Thymus (tissue), 11 donors: ENCODE measurements at regions not wholly inside any gene's neighbourhood (a gene's known extent, or its start where the extent isn't known, plus 50 kb on each side); places are given as distances from the start of the nearest gene placed in this dataset.
"Not testable (repeated sequence)": the region's sequence is repeated elsewhere in the genome, so short reads cannot be mapped to it uniquely, and the experiment has no call there.

Source experiments
- DNase-seq, 9 donors: peaks; one replicate each; pipeline ENCODE4 v3.0.0-alpha.2; 2013; ENCODE audit warnings: low spot score in 9 of 9, low read depth in 6 of 9, missing footprints in 1 of 9
- H3K27ac ChIP-seq, 2 donors: one replicate each; pipeline ENCODE4 v1.5.1; 2013; ENCODE audit warnings: control low read depth in 1 of 2, low read depth in 1 of 2, low read length in 1 of 2, mild to moderate bottlenecking in 1 of 2, moderate library complexity in 1 of 2
- H3K27me3 ChIP-seq, 2 donors: one replicate each; pipeline ENCODE4 v1.5.1; 2013; ENCODE audit warnings: low read length in 1 of 2; ENCODE audit not compliant: control insufficient read depth in 2 of 2, insufficient read depth in 1 of 2
- H3K36me3 ChIP-seq, 2 donors: one replicate each; pipeline ENCODE4 v1.5.1; 2013; ENCODE audit warnings: low read length in 1 of 2, mild to moderate bottlenecking in 1 of 2, moderate library complexity in 1 of 2; ENCODE audit not compliant: control insufficient read depth in 2 of 2, insufficient read depth in 2 of 2
- H3K4me1 ChIP-seq, 2 donors: one replicate each; pipeline ENCODE4 v1.5.1; 2013; ENCODE audit warnings: low read length in 2 of 2; ENCODE audit not compliant: control insufficient read depth in 2 of 2, insufficient read depth in 2 of 2
- H3K4me3 ChIP-seq, 2 donors: one replicate each; pipeline ENCODE4 v1.5.1; 2013; ENCODE audit warnings: low read length in 2 of 2, control low read depth in 1 of 2, mild to moderate bottlenecking in 1 of 2
- H3K9me3 ChIP-seq, 2 donors: one replicate each; pipeline ENCODE4 v1.5.1; 2013; ENCODE audit warnings: low read length in 1 of 2, mild to moderate bottlenecking in 1 of 2; ENCODE audit not compliant: control insufficient read depth in 2 of 2, insufficient read depth in 1 of 2
- WGBS: extraction: QIAGEN DNeasy Blood & Tissue Kit; methylation state at CpG from one replicate; pipeline ENCODE4 v1.1.7; 2013; 5-methylcytosine and 5-hydroxymethylcytosine counted together
- donor health status: healthy.

DNA sequence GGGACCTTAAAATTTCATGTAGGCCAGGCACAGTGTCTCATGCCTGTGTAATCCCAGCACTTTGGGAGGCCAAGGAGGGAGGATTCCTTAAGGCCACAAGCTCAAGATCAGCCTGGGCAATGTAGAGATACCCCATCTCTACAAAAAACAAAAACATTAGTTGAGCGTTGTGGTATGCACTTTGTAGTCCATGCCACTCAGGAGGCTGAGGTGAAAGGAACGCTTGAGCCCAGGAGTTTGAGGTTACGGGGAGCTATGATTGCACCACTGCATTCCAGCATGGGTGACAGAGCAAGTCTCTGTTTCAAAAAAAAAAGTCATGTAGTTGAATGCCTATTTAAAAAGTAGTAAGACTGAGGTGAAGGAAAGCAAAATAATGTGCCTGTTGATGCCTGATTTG lies 83.5 kb downstream of the TTC6 start:
- Histone ChIP-seq H3K27ac (no peak overlapping the region), H3K4me3 (no peak overlapping the region), H3K27me3 (no peaks in the 10 kb centered on the region), H3K4me1 (no peaks in the 10 kb centered on the region), H3K9me3 (no peaks in the 10 kb centered on the region), H3K36me3 (no peaks in the 10 kb centered on the region)
- DNase-seq: no peak
- 95% methylated on average over 3 of the region's 3 CpGs for WGBS

DNA sequence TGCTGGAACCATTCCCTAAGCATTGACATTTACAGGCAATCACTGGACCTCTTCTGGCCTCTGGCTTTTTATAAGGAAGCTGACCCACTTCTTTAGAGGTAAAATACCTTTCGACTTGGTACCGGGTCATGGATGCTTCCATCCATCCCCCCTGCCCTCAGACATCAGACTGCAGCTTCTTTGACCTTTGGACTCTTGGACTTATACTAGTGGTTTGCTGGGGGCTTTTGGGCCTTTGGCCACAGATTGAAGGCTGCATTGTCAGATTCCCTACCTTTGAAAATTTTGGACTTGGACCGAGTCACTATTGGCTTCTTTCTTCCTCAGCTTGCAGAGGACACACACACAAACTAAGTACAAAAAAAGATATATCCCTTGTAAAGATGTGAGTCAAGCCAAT lies 86.1 kb downstream of the TTC6 start:
- Histone ChIP-seq H3K36me3 (no peaks in the 10 kb centered on the region), H3K4me3 (no peak overlapping the region), H3K9me3 (no peaks in the 10 kb centered on the region), H3K4me1 (no peaks in the 10 kb centered on the region), H3K27ac (no peak overlapping the region), H3K27me3 (no peaks in the 10 kb centered on the region)
- no peak for DNase-seq
- WGBS: 97% methylated on average over 3 of the region's 3 CpGs

DNA sequence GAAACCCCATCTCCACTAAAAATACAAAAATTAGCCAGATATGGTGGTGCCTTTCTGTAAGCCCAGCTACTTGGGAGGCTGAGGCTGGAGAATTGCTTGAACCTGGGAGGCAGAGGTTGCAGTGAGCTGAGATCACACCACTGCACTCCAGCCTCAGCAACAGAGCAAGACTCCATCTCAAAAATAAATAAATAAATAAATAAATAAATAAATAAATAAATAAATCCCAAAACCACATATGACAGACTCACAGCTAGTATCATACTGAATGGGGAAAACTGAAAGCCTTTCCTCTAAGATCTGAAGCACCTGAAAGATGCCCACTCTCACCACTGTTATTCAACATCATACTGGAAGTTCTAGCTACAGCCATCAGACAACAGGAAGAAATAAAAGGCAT lies 97.3 kb downstream of the TTC6 start:
- H3K4me3 ChIP-seq, H3K27me3 ChIP-seq, H3K9me3 ChIP-seq, H3K36me3 ChIP-seq, H3K27ac ChIP-seq, H3K4me1 ChIP-seq, DNase-seq: not testable (repeated sequence)

DNA sequence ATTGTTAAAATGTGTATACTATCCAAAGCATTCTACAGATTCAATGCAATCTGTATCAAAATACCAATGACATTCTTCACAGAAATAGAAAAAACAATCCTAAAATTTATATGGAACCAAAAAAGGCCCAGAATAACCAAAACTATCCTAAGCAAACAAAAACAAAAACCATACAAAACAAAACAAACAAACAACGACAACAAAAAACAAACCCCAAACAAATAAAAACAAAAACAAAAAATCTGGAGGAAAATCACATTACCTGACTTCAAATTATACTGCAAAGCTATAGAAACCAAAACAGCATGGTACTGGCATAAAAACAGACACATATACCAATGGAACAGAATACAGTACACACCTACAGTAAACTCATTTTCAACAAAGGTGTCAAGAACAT lies 98.0 kb downstream of the TTC6 start:
- not testable (repeated sequence) for H3K27ac ChIP-seq, H3K36me3 ChIP-seq

DNA sequence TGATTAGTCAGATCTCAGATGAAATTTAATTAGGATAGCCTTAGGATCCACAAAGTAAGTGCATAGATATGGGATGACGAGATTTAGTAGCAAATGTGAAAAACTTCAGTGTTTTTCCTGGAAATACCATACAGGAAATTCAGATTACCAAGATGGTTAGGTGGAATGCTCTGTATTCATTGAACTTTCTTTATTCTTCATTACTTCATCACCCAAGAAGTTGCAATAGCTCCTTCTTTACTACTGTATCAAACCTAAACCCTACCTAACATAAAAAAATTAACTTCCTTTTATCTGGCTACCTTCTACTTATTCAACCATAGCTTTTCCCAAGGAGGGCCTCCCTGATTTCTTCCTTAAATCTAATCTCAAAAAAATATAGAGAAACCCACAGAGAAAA lies 100.4 kb downstream of the TTC6 start:
- Histone ChIP-seq H3K9me3 (no peaks in the 10 kb centered on the region), H3K36me3 (no peaks in the 10 kb centered on the region), H3K4me3 (no peak overlapping the region), H3K27ac (no peak overlapping the region), H3K27me3 (no peaks in the 10 kb centered on the region), H3K4me1 (no peaks in the 10 kb centered on the region)
- no peak for DNase-seq
- WGBS: 86% methylated on average over 1 of the region's 1 CpG

More for the DNA sequence above, 98.0 kb downstream of the TTC6 start:
- H3K4me3 ChIP-seq, H3K27me3 ChIP-seq, H3K4me1 ChIP-seq, DNase-seq, H3K9me3 ChIP-seq: not testable (repeated sequence)
- 80% methylated on average over 1 of the region's 1 CpG for WGBS

DNA sequence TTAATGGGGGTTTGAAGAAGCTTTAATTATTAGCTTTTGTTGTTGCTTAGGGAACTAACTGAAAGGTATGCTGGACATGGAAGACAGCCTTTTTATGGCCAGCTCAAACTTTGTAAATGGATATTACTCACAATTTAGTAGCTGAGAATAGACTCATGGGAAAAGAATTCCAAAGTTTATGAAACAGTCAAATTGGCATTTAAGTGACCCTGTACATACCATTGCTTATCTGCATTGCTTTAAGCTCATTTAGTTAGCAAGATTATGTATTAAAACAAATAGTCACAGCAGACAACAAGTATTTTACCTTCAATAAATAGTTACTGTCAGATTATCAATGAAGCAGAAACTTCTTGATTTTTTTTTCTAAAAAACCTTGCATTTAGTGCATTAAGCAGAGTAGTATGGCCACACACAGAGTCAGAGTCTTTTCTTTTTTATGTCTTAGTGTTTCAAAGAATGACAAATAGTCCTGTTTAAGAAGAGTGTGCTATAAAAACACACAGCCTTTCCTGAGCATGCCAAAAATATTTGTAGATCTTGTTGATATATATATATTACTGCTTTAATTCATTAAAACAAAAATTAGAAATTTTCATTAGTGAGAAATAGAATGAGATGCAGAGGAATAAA lies 102.2 kb downstream of the TTC6 start:
- H3K27ac ChIP-seq: no peak overlapping the region
- no peaks in the 10 kb centered on the region for H3K36me3 ChIP-seq
- DNase-seq: no peak
- H3K9me3 ChIP-seq: no peaks in the 10 kb centered on the region
- no peaks in the 10 kb centered on the region for H3K27me3 ChIP-seq
- no peak overlapping the region for H3K4me3 ChIP-seq
- no peaks in the 10 kb centered on the region for H3K4me1 ChIP-seq

DNA sequence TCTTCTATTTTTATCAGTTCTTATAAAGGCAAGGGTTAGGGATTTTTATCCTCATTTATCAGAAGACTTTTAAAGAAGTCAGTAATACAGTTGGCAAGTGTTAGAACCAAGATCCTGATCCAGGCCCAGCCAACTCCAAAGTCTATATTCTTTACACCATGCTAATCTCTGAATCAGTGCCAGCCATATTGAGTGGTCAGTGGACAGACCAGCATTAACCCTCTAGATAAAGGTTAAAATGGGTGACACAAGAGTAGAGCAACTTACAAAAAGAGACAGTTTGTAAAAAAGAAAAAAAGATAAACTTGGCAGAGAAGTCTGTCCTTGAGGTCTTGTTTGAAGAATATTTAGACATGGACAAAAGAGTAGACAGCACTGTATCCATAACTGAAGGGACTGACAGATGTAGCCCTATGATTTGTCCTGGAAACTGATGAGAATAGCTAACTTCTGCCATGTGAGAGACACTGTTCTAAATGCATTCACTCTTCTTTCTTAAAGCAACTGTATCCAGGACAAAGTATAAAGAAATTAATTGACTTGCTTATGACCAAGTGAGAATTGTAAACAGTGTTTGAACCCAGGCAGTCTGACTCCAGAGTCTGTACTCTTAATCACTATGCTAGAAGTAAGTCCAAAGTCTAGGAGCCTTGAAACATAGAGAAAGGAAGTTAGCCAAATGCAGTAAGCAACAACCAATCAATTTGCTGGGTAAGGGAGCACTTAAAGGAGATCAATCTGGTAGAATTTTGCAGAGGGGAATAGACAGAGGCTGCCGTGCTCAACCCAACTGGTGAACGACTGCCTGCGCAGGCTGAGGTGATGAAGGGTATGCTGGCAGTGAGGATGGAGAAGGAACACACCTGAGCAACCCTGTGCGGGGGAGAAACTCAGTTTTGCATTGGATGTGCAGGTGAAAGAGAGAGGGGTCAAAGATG lies 103.7 kb downstream of the TTC6 start:
- WGBS: 94% methylated on average over 4 of the region's 4 CpGs
- Histone ChIP-seq H3K27ac (no peak overlapping the region), H3K4me1 (no peaks in the 10 kb centered on the region), H3K27me3 (no peaks in the 10 kb centered on the region), H3K36me3 (no peaks in the 10 kb centered on the region), H3K4me3 (no peak overlapping the region), H3K9me3 (no peaks in the 10 kb centered on the region)
- DNase-seq: no peak

DNA sequence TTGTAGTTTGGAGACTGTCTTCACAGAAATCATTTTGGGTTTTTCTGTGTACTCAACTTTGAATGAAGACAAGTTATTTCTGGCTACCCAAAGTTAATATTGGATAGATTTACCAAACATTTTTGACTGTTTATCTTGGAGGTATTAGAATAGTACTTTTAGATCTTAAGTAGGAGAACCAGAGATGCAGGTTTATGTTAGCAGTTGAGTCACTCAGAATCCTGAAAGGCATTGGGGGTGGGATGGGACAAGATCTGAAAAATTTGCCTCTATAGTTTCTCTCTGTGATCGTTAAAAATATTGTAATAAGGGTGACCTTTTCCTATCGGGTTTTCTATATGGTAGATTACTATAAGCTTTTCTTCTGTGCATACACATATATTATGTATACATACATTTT lies 112.3 kb downstream of the TTC6 start:
- Histone ChIP-seq H3K4me1 (no peaks in the 10 kb centered on the region), H3K27ac (no peak overlapping the region), H3K4me3 (no peak overlapping the region), H3K27me3 (no peaks in the 10 kb centered on the region), H3K9me3 (no peaks in the 10 kb centered on the region), H3K36me3 (no peaks in the 10 kb centered on the region)
- no peak for DNase-seq
- WGBS: 93% methylated on average over 2 of the region's 2 CpGs

DNA sequence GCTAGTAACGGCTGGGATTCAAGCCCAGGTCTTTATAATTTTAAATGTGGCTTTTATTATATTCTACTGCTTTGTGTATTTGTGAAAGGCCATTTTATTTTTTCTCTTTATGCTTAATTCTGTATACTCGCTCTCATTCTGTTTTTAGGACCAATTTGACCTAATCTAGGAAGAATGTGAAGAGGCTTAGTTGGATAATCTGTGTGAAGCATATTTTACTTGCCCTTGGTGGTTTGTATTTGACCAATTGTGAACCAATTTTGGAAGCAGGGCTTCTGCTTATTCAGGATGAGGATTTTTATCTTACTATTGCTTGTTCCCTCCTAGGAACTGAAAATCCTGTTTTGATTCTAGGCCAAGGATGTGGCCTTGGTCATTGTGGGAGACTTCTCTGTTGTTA lies 113.1 kb downstream of the TTC6 start:
- H3K4me3 ChIP-seq: no peak overlapping the region
- no peak overlapping the region for H3K27ac ChIP-seq
- no peak for DNase-seq
- H3K36me3 ChIP-seq: no peaks in the 10 kb centered on the region
- 85% methylated on average over 2 of the region's 2 CpGs for WGBS
- H3K4me1 ChIP-seq: no peaks in the 10 kb centered on the region
- H3K27me3 ChIP-seq: no peaks in the 10 kb centered on the region
- H3K9me3 ChIP-seq: no peaks in the 10 kb centered on the region
